ENCODE measurements at regions not wholly inside any gene's neighbourhood (a gene's known extent, or its start where the extent isn't known, plus 50 kb on each side); places are given as distances from the start of the nearest gene placed in this dataset.

DNA sequence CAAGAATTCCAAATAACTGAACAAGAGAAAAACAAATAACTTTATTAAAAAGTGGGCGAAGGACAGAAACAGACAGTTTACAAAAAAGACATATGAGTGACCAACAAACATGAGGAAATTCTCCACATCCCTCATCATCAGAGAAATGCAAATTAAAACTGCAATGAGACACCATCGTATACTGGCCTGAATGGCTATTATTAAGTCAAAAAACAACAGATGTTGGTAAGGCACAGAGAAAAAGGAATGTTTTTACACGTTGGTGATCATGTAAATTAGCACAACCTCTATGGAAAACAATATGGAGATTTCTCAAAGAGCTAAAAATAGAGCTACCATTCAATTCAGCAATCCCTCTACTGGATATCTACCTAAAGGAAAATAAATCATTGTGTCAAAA is 1260.4 kb upstream of the ALCAM start:
- TF ChIP-seq BHLHE40 (IDR thresholded peaks at IDR 0.05; ENCODE audit: borderline replicate concordance): no peak
- no peak for TF ChIP-seq ZNF384 (IDR thresholded peaks at IDR 0.05)
- no peak for TF ChIP-seq TARDBP (IDR thresholded peaks at IDR 0.05)
- TF ChIP-seq SUZ12 (IDR thresholded peaks at IDR 0.05): no peak
- TF ChIP-seq FOXA1 (IDR thresholded peaks at IDR 0.05): no peak
- no peak for TF ChIP-seq ARNT (IDR thresholded peaks at IDR 0.05)
- TF ChIP-seq SP1 (IDR thresholded peaks at IDR 0.05): no peak
- no peak for TF ChIP-seq FOXM1 (IDR thresholded peaks at IDR 0.05; ENCODE audit: borderline replicate concordance)
- no peak for TF ChIP-seq FOXK2 (IDR thresholded peaks at IDR 0.05)

All from HEK293T (cell line).